C1 segment of cervical spinal cord (tissue), 14 donors: ENCODE measurements at regions not wholly inside any gene's neighbourhood (a gene's known extent, or its start where the extent isn't known, plus 50 kb on each side); places are given as distances from the start of the nearest gene placed in this dataset.

Experiments used
- DNase-seq, 14 donors: peaks; one replicate each; lab custom pipeline; 2025; lab: John Stamatoyannopoulos, UW

GRCh38 chr9:120292606-120293005, 287.4 kb downstream of the CDK5RAP2 start:
- no peak for DNase-seq

- no peak for DNase-seq
Measured at GRCh38 chr9:120291050-120291449, 288.9 kb downstream of the CDK5RAP2 start.

- DNase-seq: peak in 1 of 14 donors; percentile 29
Measured at GRCh38 chr9:120289990-120290975, 289.7 kb downstream of the CDK5RAP2 start.

GRCh38 chr9:120289098-120289497, 290.9 kb downstream of the CDK5RAP2 start:
- DNase-seq: no peak

- no peak for DNase-seq
Measured at GRCh38 chr9:120286530-120286929, 293.4 kb downstream of the CDK5RAP2 start.

GRCh38 chr9:120284821-120285220, 295.1 kb downstream of the CDK5RAP2 start:
- DNase-seq: no peak

- DNase-seq: no peak
Measured at GRCh38 chr9:120281665-120282064, 298.3 kb downstream of the CDK5RAP2 start.

- DNase-seq: no peak
Measured at GRCh38 chr9:120267929-120268328, 312.0 kb downstream of the CDK5RAP2 start.

- no peak for DNase-seq
Measured at GRCh38 chr9:120265791-120266190, 314.2 kb downstream of the CDK5RAP2 start.

GRCh38 chr9:120264528-120264927, 315.4 kb downstream of the CDK5RAP2 start:
- no peak for DNase-seq

- no peak for DNase-seq
Measured at GRCh38 chr9:120263836-120264235, 316.1 kb downstream of the CDK5RAP2 start.

GRCh38 chr9:120261419-120261818, 318.5 kb downstream of the CDK5RAP2 start:
- no peak for DNase-seq

- no peak for DNase-seq
Measured at GRCh38 chr9:120259100-120259499, 320.9 kb downstream of the CDK5RAP2 start.

- DNase-seq: no peak
Measured at GRCh38 chr9:120258096-120258495, 321.9 kb downstream of the CDK5RAP2 start.

GRCh38 chr9:120257483-120257882, 322.5 kb downstream of the CDK5RAP2 start:
- no peak for DNase-seq

GRCh38 chr9:120256146-120256545, 323.8 kb downstream of the CDK5RAP2 start:
- DNase-seq: peak in 1 of 14 donors; percentile 23

GRCh38 chr9:120252248-120252647, 327.7 kb downstream of the CDK5RAP2 start:
- DNase-seq: no peak

GRCh38 chr9:120242116-120242811, 337.7 kb downstream of the CDK5RAP2 start:
- peak in 3 of 14 donors; percentile 4 to 94 (median 38) for DNase-seq

GRCh38 chr9:120236596-120236995, 343.4 kb downstream of the CDK5RAP2 start:
- peak in 1 of 14 donors; percentile 74 for DNase-seq

GRCh38 chr9:120235081-120235480, 344.9 kb downstream of the CDK5RAP2 start:
- DNase-seq: no peak

- no peak for DNase-seq
Measured at GRCh38 chr9:120230227-120230626, 349.7 kb downstream of the CDK5RAP2 start.

GRCh38 chr9:120221844-120222243, 358.1 kb downstream of the CDK5RAP2 start:
- no peak for DNase-seq

GRCh38 chr9:120214332-120214731, 365.6 kb downstream of the CDK5RAP2 start:
- no peak for DNase-seq
